Uterus (tissue), 2 donors: ENCODE measurements at regions not wholly inside any gene's neighbourhood (a gene's known extent, or its start where the extent isn't known, plus 50 kb on each side); places are given as distances from the start of the nearest gene placed in this dataset.

Experiments used
- CTCF ChIP-seq, 4 experiments: fragments of 200-600 bp in 2 of 4; fragments of 450-650 bp in 2 of 4; sonication (generic) in 2 of 4; IDR thresholded peaks; one replicate each; pipeline ENCODE4 v1.5.1; 2016 to 2019; ENCODE audit warnings: antibody characterized with exemption in 4 of 4, mild to moderate bottlenecking in 2 of 4, moderate library complexity in 1 of 4
- POLR2A ChIP-seq, 2 donors: fragments of 450-650 bp; IDR thresholded peaks; one replicate each; pipeline ENCODE4 v1.6.1; 2016; ENCODE audit warnings: antibody characterized with exemption in 2 of 2, mild to moderate bottlenecking in 1 of 2, moderate library complexity in 1 of 2

GRCh38 chr5:113792806-113793205 is 279.3 kb downstream of the YTHDC2 start:
- TF ChIP-seq POLR2A (IDR thresholded peaks at IDR 0.05) (no peak), CTCF (IDR thresholded peaks at IDR 0.05) (no peak)
